ENCODE measurements at regions not wholly inside any gene's neighbourhood (a gene's known extent, or its start where the extent isn't known, plus 50 kb on each side); places are given as distances from the start of the nearest gene placed in this dataset.

GRCh38 chr13:39859898-39860297 lies 204.4 kb downstream of the COG6 start:
- DNase-seq: no peak

DNA sequence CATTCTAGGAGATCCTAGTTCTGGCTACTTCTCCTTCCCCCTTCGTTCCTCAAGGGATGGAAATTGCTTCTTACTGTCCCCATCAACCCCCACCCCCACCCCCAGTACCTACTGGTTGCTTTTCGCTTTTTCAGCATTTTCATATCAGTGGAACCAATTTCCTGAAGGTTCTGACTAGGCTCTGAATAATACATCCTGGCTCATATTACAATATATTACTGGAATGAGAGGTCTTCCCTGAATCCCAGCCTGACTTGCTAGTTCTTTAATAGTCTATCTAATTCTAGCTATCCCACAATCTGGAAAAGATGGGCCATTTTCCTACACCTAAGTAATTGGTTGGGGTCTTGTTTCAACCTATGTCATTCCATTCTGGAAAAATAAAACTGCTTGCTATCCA lies 207.4 kb downstream of the COG6 start:
- no peak for DNase-seq

GRCh38 chr13:39864221-39864620 lies 208.8 kb downstream of the COG6 start:
- no peak for DNase-seq

DNA sequence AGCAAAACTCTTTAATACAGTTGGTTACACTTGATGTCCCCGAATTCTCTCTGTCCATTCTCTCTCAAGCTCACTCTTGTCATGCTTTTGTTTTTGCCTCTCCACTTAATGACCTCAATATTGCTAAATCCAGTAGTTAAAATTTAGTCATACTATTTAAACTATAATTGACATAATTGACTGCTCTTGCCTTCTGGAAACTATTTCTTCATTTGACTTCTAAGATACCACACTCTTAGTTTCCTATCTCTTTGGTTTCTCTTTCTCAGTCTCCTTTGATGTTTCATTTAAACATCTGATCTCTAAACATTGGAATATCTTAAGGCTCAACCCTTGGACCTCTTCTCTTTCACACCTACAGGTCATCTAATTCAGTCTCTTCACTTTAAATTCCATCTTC lies 211.3 kb downstream of the COG6 start:
- DNase-seq: no peak

- DNase-seq: no peak
Observed at GRCh38 chr13:39867807-39868206, 212.3 kb downstream of the COG6 start.

- DNase-seq: no peak
Observed at GRCh38 chr13:39870197-39870747, 214.8 kb downstream of the COG6 start.

DNA sequence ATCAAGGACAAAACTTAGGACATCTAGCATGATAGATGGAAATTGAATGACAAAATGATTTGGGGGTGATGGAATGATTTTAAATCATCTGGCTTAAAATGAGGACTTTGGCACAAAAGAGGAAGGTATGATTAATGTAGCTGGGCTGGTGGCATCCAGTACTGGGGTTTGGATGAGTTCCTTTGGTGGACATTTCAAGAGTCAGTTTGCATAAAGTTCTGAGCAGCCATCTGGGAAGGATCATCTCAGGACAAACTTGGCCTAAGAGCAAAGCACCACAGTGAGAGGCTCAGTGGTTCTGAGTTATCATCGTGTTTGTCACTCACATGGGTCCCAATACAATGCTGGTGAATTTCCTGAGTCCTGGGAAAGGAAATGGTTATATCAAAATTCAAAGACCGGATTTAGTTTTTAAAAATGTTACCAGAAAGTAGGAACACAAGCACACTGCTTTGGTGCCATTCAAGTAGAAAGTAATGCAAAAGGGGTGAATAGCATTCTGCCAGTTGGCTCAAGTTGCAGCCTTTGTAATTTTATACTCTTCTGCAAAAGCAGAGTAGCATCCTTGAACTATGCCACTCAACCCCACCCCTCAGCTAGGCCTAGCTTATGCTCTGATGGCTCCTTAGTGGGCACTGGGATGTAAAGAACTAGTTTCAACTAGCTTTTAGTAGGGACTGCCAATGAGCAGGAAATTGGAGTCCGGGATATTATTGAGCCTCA lies 219.0 kb downstream of the COG6 start:
- DNase-seq: no peak

- no peak for DNase-seq
Observed at GRCh38 chr13:39875111-39875987, 219.9 kb downstream of the COG6 start.

- DNase-seq: no peak
Observed at GRCh38 chr13:39876258-39876657, 220.8 kb downstream of the COG6 start.

- DNase-seq: no peak
Observed at GRCh38 chr13:39877134-39877533, 221.7 kb downstream of the COG6 start.

DNA sequence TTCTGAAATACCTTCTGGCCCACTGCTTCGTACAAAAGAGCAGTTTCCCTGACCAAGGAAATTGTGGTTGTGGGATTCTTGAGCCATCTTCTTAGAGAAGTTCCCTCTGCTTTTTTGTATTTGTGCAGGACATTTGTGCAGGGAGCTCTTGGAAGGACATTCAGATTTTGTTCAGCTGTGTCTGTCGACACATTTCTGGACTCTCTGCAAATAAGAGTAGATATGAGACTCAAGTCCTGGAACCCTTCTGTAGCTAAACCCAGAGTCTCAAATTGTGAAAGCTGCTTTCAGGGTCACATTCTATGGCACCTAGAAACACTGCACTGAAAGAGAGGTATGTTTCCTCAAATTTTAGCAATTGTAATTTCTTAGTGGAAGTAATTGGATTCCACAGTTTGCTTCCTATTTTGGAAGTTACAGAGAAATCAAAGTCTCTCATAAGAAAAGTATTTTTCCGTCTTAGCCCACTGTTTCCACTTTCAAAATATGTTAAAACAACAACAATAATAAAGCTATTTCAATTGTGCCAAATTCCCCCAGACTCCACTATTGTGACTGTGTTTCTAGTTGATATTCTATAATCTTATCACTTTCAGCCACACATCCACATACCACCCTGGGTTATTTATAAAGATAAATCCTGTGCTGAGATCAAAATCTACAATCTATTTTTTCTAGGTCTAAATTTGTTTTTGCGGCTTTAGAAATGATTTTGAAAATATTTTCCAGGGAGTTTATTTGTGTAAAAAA lies 224.0 kb downstream of the COG6 start:
- no peak for DNase-seq

- no peak for DNase-seq
Observed at GRCh38 chr13:39881383-39881782, 225.9 kb downstream of the COG6 start.

GRCh38 chr13:39881887-39882286 lies 226.4 kb downstream of the COG6 start:
- no peak for DNase-seq

- no peak for DNase-seq
Observed at GRCh38 chr13:39884166-39884565, 228.7 kb downstream of the COG6 start.

GRCh38 chr13:39886336-39886735 lies 230.9 kb downstream of the COG6 start:
- no peak for DNase-seq

- no peak for DNase-seq
Observed at GRCh38 chr13:39887387-39887786, 231.9 kb downstream of the COG6 start.

- no peak for DNase-seq
Observed at GRCh38 chr13:39888865-39889810, 233.7 kb downstream of the COG6 start.

GRCh38 chr13:39890537-39890936 lies 235.1 kb downstream of the COG6 start:
- no peak for DNase-seq

GRCh38 chr13:39892721-39893685 lies 237.5 kb downstream of the COG6 start:
- no peak for DNase-seq

DNA sequence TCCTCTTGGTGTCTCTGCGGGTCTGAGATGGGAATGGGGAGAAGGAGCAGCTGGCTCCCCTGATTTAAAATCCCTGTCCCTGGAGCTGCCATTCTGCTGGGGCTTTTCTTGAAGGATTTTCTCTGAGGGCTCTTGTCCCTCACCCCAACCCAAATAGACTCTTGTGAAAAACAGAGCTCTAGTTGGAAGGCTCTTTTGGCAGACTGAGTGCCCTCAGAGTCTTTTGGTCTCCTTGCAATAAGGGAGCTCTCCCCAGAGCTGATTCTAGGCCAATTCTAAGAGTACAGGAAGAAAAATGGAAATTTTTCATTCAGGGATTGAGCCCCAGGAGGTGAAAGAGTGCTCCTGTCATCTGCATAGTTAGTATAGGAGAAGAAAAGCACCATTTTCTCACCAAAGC lies 238.3 kb downstream of the COG6 start:
- DNase-seq: no peak

- no peak for DNase-seq
Observed at GRCh38 chr13:39894586-39894985, 239.1 kb downstream of the COG6 start.

Measured in activated effector memory CD4-positive, alpha-beta T cell treated with Interleukin-2 at 50 U/mL for 16 hours (primary cell).